Activated CD8-positive, alpha-beta T cell treated with anti-CD3 and anti-CD28 coated beads, Interleukin-2, amount 10 ng/mL, durations not matched to agents 7 days and 5 days (primary cell): ENCODE measurements at regions not wholly inside any gene's neighbourhood (a gene's known extent, or its start where the extent isn't known, plus 50 kb on each side); places are given as distances from the start of the nearest gene placed in this dataset.

Source experiments
- ATAC-seq: fragments of 150-1000 bp; cut with Tn5 transposase; one replicate; pipeline ENCODE4 v1.10.0; 2021; ENCODE audit warnings: moderate library complexity
- CTCF ChIA-PET: fragments of 350-600 bp; sonication (Branson Sonifier 250); formaldehyde crosslinking; loops from one replicate; lab custom pipeline; 2021; ENCODE audit warnings: antibody characterized with exemption; lab: Charles Lee
- POLR2A ChIA-PET: fragments of 350-600 bp; sonication (Branson Sonifier 250); formaldehyde crosslinking; loops from one replicate; lab custom pipeline; 2021; ENCODE audit warnings: antibody characterized with exemption; lab: Charles Lee
- DNase-seq: peaks from one replicate; pipeline ENCODE4 v3.0.0-alpha.2; 2020
- H3K27ac Mint-ChIP-seq: one replicate; pipeline ENCODE4 v1.8.0; 2021; ENCODE audit warnings: mild to moderate bottlenecking, mixed read lengths
- H3K27me3 Mint-ChIP-seq: one replicate; pipeline ENCODE4 v1.8.0; 2021; ENCODE audit warnings: low read depth, mixed read lengths
- H3K36me3 Mint-ChIP-seq: one replicate; pipeline ENCODE4 v1.8.0; 2021; ENCODE audit warnings: low read depth, mixed read lengths
- H3K4me1 Mint-ChIP-seq: one replicate; pipeline ENCODE4 v1.8.0; 2021; ENCODE audit warnings: low read depth, mixed read lengths
- H3K4me3 Mint-ChIP-seq: one replicate; pipeline ENCODE4 v1.8.0; 2021; ENCODE audit warnings: mild to moderate bottlenecking, mixed read lengths
- H3K9me3 Mint-ChIP-seq: one replicate; pipeline ENCODE4 v1.8.0; 2022; ENCODE audit warnings: mixed read lengths; ENCODE audit not compliant: insufficient read depth

DNA sequence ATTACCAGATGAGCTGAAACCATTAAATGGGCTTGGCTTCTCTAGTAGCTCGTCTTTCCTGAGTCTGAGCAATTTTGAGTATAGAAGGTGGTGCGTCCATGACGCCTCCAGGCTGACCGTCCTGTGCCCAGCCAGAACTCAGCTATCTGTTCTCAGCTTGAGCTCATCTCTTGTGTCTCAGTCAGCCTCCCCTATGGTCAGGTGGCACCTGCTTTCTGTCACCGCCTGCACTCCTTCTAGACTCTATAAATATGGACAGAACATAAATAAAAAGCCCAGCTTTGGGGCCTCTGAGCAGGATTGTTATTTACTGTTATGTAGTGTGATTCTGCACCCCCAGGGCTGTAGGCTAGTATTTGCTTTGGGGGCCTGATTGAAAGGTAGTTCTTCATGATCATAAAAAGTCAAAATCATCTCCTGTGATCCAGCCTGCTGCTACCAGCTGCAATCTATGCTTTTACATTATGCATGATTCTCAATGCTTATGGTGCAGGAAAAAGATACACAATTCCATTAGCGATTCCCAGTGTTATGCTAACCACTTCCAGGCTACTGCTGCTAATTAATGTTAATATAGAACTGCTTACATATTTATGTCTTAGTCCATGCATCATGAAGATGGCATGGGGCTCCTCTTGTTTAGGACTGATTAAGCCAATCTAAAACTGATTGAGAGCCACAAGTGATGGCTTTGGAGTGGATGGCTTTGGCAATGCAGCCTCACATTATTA, 72.5 kb upstream of the TMTC4 start:
- no peak overlapping the region for H3K27ac Mint-ChIP-seq
- no peak overlapping the region for H3K4me3 Mint-ChIP-seq
- ATAC-seq (no peak), DNase-seq (no peak)
- no peaks in the 10 kb centered on the region for H3K4me1 Mint-ChIP-seq
- POLR2A ChIA-PET: no interaction called here
- CTCF ChIA-PET: no interaction called here
- H3K27me3 Mint-ChIP-seq: peaks cover 3% of the 10 kb centered on the region
- H3K9me3 Mint-ChIP-seq: no peaks in the 10 kb centered on the region
- H3K36me3 Mint-ChIP-seq: no peaks in the 10 kb centered on the region

DNA sequence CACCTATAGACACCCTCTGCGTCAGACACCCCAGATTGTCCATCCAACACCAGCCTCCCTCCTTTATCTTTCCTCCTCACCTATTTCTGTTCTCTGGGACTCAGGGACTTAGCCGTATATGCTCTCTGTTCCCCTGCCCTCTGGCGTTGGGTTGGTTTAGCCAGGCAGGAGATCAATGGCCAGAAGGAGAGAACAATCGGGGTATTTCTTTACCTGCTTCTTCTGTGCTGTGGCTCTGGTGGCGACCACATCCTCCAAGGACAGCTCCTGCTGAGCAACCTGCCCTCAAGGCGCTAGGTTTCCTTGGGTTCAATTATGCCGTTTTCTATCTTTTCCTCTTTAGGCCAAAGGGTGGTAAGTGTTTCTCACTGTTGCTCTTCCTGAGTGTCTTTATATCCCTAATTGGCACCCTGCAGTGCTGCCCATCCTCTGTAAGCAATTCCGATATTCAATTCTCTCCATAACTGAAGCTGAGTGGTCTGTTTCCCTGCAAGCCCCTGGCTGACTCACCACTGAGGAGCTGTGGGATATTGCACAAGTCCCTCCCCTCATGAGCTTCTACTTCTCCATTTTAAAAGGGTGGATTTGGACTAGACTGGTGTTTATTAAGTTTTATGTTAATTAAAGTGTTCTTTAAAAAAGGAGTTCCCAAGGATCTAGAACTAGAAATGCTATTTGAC, 63.7 kb upstream of the TMTC4 start:
- no peak overlapping the region for H3K27ac Mint-ChIP-seq
- no peaks in the 10 kb centered on the region for H3K9me3 Mint-ChIP-seq
- H3K36me3 Mint-ChIP-seq: no peaks in the 10 kb centered on the region
- H3K4me1 Mint-ChIP-seq: no peaks in the 10 kb centered on the region
- H3K27me3 Mint-ChIP-seq: peaks cover 2% of the 10 kb centered on the region
- no peak for ATAC-seq
- ChIA-PET POLR2A (no interaction called here), CTCF (no interaction called here)
- DNase-seq: no peak
- no peak overlapping the region for H3K4me3 Mint-ChIP-seq

DNA sequence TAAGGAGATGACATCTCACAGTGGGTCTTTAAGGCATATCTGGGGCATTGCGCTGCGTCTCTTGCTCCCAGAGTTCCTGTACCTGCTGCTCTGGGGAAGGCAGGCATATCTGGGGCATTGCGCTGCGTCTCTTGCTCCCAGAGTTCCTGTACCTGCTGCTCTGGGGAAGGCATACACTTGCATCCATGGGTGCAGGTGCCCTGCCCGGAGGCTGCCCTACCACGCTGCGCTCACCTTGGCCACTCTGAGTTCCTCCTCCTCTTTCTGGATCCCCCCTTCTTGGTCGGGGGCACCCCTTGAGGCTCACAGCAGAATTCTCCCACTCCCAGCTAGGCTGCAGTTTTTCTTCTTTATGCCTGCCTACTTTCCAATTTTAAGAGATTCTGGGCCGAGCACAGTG, 60.9 kb upstream of the TMTC4 start:
- H3K27me3 Mint-ChIP-seq: peaks cover 11% of the 10 kb centered on the region
- H3K27ac Mint-ChIP-seq: no peak overlapping the region
- ATAC-seq: no peak
- CTCF ChIA-PET: no interaction called here
- H3K4me3 Mint-ChIP-seq: no peak overlapping the region
- H3K36me3 Mint-ChIP-seq: no peaks in the 10 kb centered on the region
- no peaks in the 10 kb centered on the region for H3K9me3 Mint-ChIP-seq
- no peak for DNase-seq
- no peaks in the 10 kb centered on the region for H3K4me1 Mint-ChIP-seq
- POLR2A ChIA-PET: no interaction called here

DNA sequence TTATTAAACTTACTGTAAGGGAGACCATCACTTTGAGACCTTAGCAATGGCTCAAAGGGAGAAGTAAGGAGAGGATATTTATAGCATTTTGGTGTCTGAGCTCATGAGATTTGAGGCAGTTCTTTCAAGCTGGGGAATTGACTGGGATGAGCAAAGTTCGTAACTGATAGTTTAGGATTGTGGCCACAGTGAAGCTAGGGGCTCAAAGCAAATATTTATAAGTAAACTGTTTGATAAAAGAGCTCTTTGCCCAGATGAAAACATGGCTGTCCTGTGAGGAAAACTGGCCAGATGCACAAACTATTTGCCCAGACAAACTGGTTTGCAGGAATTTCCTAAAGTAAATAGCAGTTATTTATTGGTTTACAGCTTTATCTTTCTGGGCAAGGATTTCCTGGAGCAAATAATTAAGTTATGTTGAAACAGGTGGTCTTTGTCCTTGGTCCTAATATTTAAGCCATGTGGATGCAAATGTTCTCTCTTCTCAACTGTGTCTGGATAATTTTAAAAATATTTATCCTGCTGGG, 59.7 kb upstream of the TMTC4 start:
- no peaks in the 10 kb centered on the region for H3K9me3 Mint-ChIP-seq
- H3K4me1 Mint-ChIP-seq: no peaks in the 10 kb centered on the region
- ATAC-seq (no peak), DNase-seq (no peak)
- H3K27me3 Mint-ChIP-seq: peaks cover 11% of the 10 kb centered on the region
- no peak overlapping the region for H3K27ac Mint-ChIP-seq
- ChIA-PET POLR2A (no interaction called here), CTCF (no interaction called here)
- no peak overlapping the region for H3K4me3 Mint-ChIP-seq
- no peaks in the 10 kb centered on the region for H3K36me3 Mint-ChIP-seq

DNA sequence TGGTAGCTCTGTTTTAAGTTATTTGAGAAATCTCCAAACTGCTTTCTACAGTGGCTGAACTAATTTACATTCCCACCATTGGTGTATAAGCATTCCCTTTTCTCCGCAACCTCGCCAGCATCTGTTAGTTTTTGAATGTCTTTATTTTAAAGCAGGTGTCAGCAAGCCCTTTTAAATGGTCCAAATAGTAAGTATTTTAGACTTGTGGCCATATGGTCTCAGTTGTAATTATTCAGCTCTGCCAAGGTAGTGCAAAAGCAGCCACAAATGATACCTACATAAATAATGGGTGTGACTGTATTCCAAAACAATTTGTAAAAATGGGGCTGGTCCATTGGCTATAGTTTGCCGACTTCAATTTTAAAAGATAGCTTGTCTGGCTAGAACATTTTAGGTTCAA, 58.7 kb upstream of the TMTC4 start:
- H3K36me3 Mint-ChIP-seq: no peaks in the 10 kb centered on the region
- H3K9me3 Mint-ChIP-seq: no peaks in the 10 kb centered on the region
- DNase-seq (no peak), ATAC-seq (no peak)
- no peak overlapping the region for H3K27ac Mint-ChIP-seq
- no peaks in the 10 kb centered on the region for H3K4me1 Mint-ChIP-seq
- peaks cover 14% of the 10 kb centered on the region for H3K27me3 Mint-ChIP-seq
- no peak overlapping the region for H3K4me3 Mint-ChIP-seq
- CTCF ChIA-PET: no interaction called here
- POLR2A ChIA-PET: no interaction called here

DNA sequence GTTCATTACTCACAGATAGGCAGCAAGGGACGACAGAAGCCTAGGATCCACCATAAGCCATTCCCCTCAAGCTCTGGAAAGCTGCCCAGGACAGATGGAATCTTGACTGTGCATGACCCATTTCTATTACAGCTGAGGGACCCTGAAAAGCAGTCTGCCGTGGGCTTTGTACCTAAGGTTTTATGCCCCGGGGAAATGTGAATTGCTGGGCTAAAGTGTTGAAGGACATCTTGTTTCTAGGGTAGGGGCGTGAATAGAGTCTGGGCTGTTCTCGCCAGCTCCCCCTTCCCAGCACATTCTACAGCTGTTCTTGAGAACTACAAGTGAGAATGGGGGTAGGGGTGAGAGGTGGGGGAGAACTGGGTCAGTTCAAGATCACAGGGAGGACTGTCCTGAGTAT, 53.6 kb upstream of the TMTC4 start:
- H3K4me1 Mint-ChIP-seq: no peaks in the 10 kb centered on the region
- peaks cover 15% of the 10 kb centered on the region for H3K27me3 Mint-ChIP-seq
- no peak overlapping the region for H3K27ac Mint-ChIP-seq
- CTCF ChIA-PET: no interaction called here
- H3K9me3 Mint-ChIP-seq: no peaks in the 10 kb centered on the region
- no peaks in the 10 kb centered on the region for H3K36me3 Mint-ChIP-seq
- DNase-seq: no peak
- POLR2A ChIA-PET: no interaction called here
- no peak for ATAC-seq
- no peak overlapping the region for H3K4me3 Mint-ChIP-seq

DNA sequence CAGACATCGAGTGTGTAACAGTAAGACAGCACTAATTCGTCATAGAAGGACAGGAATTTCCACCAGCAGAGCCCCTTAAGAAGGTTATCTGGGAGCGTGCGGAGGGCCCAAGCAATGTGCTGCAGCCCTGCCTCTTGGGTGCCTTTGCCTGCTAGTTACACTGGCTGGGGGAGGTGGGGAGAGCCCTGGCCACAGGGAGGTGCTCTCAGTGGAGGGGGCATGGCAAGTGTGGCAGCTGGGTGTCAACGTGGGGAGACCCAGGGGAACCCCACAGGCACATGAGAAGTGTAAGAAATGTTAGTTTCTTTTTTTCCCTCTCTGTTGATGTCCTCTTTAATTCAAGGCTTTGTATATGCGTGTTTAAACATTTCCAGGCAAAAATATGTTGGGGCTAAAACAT, 50.9 kb upstream of the TMTC4 start:
- ChIA-PET CTCF (no interaction called here), POLR2A (no interaction called here)
- peaks cover 3% of the 10 kb centered on the region for H3K9me3 Mint-ChIP-seq
- peaks cover 6% of the 10 kb centered on the region for H3K27me3 Mint-ChIP-seq
- H3K4me3 Mint-ChIP-seq: no peak overlapping the region
- no peaks in the 10 kb centered on the region for H3K4me1 Mint-ChIP-seq
- no peaks in the 10 kb centered on the region for H3K36me3 Mint-ChIP-seq
- no peak overlapping the region for H3K27ac Mint-ChIP-seq
- ATAC-seq: no peak
- DNase-seq: no peak

DNA sequence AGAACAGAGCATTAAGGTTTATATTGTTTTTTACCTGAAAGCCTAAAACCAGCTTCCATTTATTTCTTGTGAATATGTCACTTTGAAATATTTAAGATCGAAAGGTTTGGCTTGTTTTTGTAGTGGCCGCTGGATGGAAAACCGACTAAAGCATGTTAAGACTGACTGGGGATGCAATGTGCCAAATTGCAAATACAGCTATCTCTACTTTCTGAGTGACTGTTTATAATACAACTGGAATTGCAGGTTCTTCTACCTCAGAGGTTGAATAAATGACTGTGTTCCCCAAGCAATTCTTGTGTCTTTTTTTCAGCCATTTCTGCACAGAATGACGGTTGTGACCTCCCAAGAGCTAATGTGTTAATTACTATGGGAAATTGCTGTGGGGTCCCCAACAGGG, 50.0 kb upstream of the TMTC4 start:
- CTCF ChIA-PET: no interaction called here
- H3K4me3 Mint-ChIP-seq: no peak overlapping the region
- no peak for DNase-seq
- POLR2A ChIA-PET: no interaction called here
- peaks cover 6% of the 10 kb centered on the region for H3K27me3 Mint-ChIP-seq
- no peak for ATAC-seq
- no peaks in the 10 kb centered on the region for H3K4me1 Mint-ChIP-seq
- no peaks in the 10 kb centered on the region for H3K36me3 Mint-ChIP-seq
- no peak overlapping the region for H3K27ac Mint-ChIP-seq
- H3K9me3 Mint-ChIP-seq: peaks cover 12% of the 10 kb centered on the region
